Activated CD4-positive, alpha-beta T cell treated with anti-CD3 and anti-CD28 coated beads, Interleukin-2, amount 50 U/mL, for 4 hours (primary cell): ENCODE measurements at regions not wholly inside any gene's neighbourhood (a gene's known extent, or its start where the extent isn't known, plus 50 kb on each side); places are given as distances from the start of the nearest gene placed in this dataset.

Experiments
- DNase-seq, 2 experiments: peaks; one replicate each; pipeline ENCODE4 v3.0.0-alpha.2; 2020

DNA sequence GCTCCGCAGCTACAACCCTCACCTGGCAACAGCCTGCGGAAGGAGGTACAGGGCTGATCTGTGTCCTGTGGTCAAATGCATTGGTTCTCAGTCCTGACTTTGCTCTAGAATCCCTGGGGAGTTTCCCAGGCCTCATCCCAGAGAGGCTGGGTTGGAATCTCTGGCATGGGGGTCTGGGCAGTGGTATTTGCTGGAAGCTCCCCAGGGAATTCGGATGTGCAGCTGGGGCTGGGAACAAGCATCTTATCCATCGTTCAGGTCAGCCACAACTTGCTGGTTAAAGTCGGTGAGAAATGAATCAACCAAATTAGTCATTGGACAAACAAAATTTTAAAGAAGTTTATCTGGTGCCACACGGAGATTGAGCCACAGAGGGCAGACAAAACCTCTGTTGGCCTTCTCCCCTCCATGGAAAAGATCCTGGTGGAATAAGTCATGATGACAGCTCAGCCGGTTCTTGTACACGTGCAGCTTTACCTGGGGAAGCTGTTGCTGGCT, 231.2 kb downstream of the FOXL1 start:
- DNase-seq = no peak

GRCh38 chr16:86810062-86810461, 231.7 kb downstream of the FOXL1 start:
- no peak for DNase-seq

DNA sequence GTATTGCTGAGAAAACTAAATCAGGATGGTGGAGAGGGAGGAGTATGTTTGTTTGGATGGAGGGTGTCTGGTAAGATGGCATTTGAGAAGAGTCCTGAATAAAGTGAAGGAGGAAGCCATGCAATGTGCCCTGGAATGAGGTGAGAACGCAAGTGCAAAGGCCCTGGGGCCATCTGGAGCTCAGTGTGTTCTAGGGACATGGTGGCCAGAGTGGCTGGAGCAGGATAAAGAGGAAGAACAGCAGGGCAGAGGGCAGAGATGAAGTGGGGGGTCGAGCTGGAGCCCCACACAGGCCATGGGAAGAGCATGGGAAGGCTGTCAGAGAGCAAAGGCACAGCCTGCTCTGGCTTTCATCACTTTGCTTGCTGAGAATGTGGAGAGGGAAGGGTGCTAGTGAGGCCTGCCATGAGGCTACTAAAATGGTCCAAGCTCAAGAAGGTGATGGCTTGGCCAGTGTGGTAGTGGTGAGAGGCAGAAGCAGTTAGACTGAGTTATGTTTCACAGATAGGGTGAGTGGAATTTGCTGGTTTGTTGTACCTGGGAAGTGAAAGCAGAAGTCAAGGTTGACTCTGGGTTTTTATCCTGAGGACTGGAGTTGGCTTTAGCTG, 234.1 kb downstream of the FOXL1 start:
- no peak for DNase-seq

DNA sequence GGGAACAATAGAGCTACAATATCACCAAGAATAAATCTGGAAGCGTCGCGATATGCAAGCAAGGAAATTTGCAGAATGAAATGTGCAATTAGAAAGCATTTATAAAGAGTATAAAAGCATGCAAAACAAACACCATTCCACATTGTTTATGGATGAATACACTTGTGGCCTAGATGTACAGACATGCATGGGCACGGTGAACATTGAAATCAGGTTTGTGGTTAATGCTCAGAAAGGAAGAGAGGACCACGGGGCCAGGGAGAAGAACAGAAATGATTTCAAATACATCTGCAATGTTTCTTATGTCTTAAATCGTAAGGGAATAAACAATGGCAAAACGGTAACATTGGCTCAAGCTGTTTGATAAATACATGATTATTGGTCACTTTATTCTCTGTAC, 235.9 kb downstream of the FOXL1 start:
- no peak for DNase-seq

DNA sequence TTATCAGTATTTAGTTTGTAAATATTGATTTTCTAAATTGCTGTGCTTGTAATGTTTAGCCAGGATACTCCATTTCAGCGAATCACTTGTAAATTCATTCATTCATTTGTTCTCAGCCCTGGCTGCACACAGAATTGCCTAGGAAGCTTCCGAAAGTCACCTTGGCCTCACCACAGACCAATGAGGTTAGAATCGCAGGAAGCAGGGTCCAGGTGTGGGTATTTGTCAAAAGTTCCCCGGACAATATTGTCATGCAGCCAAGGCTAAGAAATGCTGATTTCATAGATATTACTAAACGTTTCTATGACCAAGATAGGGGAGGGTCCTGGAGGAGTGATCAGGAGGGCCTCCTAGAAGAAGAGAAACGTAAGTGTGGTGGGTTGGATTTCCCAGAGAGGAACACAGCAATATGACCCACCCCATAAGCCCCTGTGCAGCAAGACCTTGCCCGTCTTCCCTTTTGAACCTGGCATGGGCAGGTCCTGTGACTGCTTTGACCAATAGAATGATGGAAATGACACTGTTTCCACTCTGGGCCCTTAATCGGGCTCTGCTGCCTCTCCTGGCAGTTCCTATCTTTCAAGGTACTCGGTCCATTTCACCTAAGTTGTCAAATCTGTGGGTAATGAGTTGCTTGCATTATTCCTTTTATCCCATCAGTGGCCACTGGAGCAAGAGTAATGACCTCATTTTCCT, 238.7 kb downstream of the FOXL1 start:
- no peak for DNase-seq

DNA sequence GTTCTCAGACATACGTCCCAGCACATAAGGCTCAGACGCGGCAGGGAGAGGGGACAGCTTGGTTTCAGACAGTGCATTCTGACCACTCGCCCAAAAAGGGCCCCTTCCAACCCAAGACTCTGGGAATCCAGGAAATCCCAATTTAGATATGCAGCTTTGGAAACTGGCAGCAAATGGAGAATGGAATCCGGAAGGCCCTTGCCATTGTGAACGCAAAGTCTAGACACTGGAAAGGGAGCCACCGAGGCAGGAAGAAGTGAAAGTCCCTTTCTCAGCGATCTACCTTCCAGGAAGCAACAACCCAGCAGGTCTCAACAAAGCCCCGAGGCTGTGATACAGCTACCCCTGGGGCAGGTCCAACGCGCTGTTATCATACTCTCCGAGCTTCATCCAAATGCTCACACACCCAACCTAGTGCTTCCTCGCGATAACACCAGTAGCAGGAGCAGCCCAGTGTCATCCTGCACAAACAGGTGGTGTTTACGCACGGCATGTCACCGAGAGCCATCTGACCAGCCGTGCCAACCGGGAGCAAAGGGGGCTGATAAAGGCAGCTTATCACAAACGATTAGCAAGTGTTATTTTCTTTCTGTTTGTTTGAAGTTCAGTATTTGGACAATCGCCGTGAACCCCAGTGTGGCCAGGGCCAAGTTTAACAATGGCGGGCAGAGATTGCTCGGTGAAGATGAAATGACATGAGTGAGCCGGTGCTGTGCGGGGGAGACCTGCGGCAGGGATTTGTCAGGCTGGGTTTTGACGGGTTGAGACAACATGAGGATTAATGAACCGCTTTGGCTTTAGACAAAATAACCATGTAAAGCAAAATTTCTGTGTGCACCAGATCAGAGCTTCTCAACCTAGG, 240.6 kb downstream of the FOXL1 start:
- DNase-seq = no peak

- no peak for DNase-seq
These were observed 241.2 kb downstream of the FOXL1 start for GRCh38 chr16:86819533-86819892.

DNA sequence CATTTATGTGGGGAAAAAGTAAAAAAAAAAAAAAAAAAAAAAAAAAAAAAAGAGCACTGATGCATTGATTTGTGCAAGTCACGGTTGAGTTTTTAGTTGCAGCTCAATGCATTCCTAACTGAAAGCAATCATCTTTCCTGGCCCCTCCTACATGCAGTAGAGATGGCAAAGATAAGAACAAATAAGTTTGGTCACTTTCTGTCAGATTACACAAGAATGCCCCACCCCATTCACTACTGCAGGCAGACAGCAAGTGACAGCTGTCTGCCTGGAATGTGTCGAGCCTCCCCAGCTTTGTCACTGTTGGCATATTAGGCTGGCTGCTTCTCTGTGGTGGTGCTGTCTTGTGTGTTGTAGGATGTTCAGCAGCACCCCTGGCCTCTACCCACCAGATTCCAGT, 243.5 kb downstream of the FOXL1 start:
- no peak for DNase-seq

DNA sequence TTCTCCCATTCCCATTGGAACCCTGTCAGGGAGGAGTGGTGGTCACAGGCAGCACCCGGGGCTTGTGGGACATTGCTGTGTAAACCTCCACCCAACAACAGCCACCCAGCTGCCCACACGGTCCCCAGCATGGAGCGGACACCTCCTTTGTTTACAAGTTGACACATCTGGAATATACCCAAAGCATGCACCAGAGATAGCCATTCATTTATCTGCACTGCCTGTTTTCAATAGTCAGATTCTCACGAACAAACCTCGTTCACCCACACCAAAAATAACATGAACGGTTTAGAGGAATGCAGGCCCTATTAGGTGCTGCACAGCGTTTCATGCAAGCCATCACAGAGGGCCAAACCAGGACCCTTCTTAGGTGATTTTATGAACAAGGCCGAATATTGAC, 244.8 kb downstream of the FOXL1 start:
- DNase-seq = no peak

GRCh38 chr16:86823888-86824671, 245.7 kb downstream of the FOXL1 start:
- DNase-seq = no peak

DNA sequence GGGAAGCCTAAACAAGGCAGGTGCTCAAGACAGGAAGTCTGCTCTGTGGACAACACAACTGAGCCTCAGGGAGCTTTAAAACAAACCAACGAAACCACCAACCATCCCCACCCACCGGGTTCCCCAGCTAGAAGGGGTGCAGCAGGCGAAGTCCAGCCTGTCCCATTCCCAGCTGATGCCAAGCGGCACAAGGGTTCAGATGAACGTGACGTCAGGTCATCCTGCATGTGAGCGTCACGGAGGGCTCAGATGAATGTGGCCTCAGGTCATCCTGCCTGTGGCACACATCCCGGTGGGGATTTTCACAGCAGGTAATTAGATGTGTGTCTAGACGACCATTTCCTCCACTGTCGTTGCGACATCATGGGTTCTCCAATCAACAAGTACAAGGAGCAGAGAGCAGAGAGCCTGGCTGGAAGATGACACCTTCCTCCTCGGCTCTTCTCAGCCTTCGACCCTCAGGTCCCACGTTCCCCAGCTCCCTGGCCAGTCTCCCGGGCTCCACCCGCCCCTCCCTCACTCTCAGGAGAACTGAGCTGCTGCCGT, 246.5 kb downstream of the FOXL1 start:
- no peak for DNase-seq

GRCh38 chr16:86825631-86826030, 247.3 kb downstream of the FOXL1 start:
- no peak for DNase-seq

GRCh38 chr16:86826941-86827340, 248.6 kb downstream of the FOXL1 start:
- no peak for DNase-seq

DNA sequence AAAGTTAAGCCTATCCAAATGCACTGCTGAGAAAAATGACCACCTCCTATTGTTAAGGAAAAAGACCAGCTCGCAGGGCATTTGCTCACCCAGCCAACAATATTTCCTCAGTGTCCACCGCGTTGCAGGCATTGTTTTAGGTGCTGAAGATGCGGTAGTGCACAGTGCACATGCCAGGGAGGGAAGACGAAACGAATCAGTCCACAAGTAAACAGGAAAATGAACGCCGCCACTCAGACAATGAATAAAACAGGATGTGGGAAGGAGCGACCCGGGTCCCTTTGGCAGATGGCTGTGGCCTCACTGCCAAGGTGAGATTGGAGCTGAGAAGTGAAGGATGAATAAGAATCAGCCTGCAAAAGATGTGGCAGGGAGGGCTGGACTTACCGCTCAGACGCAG, 249.2 kb downstream of the FOXL1 start:
- DNase-seq = no peak

DNA sequence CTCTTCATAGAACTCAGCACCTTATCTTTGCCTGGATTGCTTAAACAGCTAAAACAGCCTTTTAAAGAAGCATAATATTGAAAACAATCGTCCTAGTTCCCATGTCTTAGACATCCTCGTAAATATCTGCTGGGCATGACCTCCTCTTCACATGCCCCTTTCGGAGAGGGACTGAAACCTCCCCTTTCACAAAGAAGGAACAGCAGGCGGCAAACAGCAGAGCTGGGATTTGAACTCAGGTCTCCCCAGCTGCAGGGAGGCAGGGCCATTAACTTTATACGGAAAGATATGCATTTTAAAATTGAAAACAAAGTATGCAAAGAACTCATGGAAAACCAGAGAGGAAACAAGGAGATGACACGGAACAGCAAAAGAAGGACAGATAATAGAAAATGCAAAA, 249.9 kb downstream of the FOXL1 start:
- no peak for DNase-seq

DNA sequence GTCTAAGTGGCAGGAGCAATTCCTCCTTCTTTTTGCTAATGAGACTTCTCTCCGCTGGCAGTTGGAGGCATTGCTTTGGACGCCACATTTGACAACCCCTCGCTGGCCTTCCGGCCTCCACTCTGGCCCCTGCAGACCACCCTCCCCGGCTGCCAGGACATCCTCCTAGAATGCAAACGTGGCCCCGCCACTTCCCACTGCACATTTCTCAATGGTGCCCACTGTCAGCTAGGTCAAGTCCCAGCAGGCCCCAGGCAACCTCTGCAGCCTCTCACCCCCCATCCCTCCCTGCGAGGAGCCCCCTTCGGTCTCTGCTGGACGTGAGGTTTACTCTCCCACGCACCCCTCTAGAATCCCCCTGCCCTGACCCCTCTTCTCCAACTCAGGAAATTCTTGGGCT, 250.3 kb downstream of the FOXL1 start:
- no peak for DNase-seq

DNA sequence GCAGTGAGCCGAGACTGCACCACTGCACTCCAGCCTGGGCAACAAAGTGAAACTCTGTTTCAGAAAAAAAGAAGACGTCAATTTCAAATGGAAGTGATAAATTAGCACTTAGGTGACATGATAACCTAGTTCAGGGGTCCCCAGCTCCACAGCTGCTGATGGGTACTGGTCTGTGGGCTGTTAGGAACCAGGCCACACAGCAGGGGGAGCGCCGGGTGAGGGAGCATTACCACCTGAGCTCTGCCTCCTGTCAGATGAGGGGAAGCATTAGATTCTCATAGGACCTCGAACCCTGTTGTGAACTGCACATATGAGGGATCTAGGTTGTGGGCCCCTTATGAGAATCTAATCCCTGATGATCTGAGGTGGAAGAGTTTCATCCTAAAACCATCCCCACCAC, 253.0 kb downstream of the FOXL1 start:
- DNase-seq = no peak

DNA sequence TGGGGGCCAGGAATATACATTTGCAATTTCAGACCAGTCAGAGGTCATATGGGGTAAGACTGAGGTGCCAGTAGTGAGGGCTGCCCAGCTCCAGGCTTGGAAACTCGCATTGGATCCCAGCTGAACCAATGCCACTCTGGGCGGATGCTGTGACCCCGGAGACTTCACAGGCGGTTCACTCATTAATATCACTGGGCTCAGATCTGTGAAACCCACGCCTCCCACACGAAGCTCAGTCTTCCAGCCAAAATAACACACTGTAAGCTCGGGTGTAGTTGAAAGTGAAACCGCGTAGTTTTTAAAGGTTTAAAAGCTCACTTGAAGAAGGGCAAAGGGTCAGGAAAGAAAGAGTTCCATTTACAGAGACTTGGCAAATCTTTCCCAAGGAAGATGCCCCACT, 254.8 kb downstream of the FOXL1 start:
- no peak for DNase-seq

GRCh38 chr16:86834451-86835035, 256.2 kb downstream of the FOXL1 start:
- no peak for DNase-seq

DNA sequence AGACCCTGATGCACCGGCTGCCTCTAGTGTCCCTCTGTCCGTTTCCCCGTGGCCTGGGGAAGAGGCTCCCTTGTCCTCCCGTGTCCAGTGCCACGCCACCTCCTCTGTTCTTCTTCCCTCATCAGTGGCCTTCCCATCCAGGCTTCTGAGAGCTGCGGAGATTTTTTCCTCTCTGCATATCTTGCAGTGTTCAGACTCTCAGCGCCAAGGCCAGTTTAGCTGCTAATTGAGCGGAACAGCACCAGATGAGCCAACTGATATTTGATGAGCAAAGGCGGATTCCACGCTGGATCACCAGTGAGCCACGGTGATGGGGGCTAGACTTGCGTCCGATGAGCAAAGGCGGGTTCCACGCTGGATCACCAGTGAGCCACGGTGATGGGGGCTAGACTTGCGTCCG, 257.6 kb downstream of the FOXL1 start:
- DNase-seq = no peak

DNA sequence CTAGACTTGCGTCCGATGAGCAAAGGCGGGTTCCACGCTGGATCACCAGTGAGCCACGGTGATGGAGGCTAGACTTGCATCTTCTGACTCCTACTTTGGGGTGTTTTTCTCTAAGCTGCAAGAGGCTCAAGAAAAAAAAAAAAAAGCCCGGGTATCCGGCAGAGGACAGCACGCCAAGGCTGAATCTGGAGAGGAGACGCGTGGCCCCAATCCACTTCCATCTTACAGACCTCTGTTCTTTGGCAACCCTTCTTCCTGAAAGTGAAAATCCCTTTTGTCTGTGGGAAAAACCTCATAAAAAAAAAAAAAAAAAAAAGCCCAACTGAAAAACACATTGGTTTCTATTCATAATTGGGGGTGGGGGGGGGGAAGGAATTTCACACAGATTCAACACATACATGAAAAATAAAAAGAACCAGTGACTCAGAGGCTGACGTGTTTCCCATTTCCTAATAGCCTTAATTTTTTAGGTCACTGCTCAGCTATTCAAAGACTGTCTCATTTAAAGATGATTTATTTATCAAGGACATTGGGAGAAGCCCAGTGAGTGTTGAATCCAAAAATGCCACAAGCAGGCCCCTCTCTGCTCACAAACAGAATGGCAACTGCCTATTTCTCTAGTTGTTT, 258.3 kb downstream of the FOXL1 start:
- no peak for DNase-seq

GRCh38 chr16:86843812-86844211, 265.5 kb downstream of the FOXL1 start:
- no peak for DNase-seq
